Gastrocnemius medialis (tissue), 4 donors: ENCODE measurements at regions not wholly inside any gene's neighbourhood (a gene's known extent, or its start where the extent isn't known, plus 50 kb on each side); places are given as distances from the start of the nearest gene placed in this dataset.

Experiments used
- POLR2A ChIP-seq, 2 donors: fragments of 450-650 bp; IDR thresholded peaks; one replicate each; pipeline ENCODE4 v1.6.1; 2017; ENCODE audit warnings: antibody characterized with exemption in 2 of 2, mild to moderate bottlenecking in 2 of 2, moderate library complexity in 2 of 2
- TF ChIP-seq, protein P1 (sequence below), 5 experiments: fragments of 450-650 bp in 3 of 5; fragments of 200-600 bp in 2 of 5; sonication (generic) in 2 of 5; IDR thresholded peaks in 4 of 5; conservative IDR thresholded peaks in 1 of 5; 1 replicate in 4 of 5; 2 replicates in 1 of 5; pipeline ENCODE4 v1.5.1; 2016 to 2019; ENCODE audit warnings: antibody characterized with exemption in 5 of 5, mild to moderate bottlenecking in 3 of 5, moderate library complexity in 3 of 5

DNA sequence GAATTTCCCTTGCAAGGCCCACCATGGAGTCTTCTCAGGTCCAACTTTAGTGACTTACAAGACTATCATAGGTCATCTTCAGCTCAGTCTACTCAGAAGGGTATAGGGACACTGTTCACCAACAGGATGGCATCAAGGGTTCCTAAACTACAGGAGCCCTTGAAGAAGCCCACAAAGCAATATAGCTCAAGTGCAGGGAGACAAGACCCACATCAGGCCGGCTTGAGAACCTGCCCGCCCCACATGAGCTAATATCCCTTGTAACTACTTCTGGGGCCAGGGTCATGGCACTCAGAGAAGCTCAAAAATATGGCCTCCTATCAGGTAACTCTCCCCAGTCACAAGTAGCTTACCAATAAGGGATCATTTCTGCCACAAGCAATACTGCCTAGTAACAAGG lies 249.9 kb downstream of the CDK5RAP2 start:
- TF ChIP-seq, protein P1, sequence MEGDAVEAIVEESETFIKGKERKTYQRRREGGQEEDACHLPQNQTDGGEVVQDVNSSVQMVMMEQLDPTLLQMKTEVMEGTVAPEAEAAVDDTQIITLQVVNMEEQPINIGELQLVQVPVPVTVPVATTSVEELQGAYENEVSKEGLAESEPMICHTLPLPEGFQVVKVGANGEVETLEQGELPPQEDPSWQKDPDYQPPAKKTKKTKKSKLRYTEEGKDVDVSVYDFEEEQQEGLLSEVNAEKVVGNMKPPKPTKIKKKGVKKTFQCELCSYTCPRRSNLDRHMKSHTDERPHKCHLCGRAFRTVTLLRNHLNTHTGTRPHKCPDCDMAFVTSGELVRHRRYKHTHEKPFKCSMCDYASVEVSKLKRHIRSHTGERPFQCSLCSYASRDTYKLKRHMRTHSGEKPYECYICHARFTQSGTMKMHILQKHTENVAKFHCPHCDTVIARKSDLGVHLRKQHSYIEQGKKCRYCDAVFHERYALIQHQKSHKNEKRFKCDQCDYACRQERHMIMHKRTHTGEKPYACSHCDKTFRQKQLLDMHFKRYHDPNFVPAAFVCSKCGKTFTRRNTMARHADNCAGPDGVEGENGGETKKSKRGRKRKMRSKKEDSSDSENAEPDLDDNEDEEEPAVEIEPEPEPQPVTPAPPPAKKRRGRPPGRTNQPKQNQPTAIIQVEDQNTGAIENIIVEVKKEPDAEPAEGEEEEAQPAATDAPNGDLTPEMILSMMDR (IDR thresholded peaks at IDR 0.05 in 4 of 5, conservative IDR thresholded peaks at IDR 0.05 in 1 of 5) = no peak
- no peak for TF ChIP-seq POLR2A (IDR thresholded peaks at IDR 0.05)
